GM12874 (cell line): ENCODE measurements at regions not wholly inside any gene's neighbourhood (a gene's known extent, or its start where the extent isn't known, plus 50 kb on each side); places are given as distances from the start of the nearest gene placed in this dataset.

ENCODE experiments used
- CTCF ChIP-seq: IDR thresholded peaks from 2 replicates; pipeline ENCODE4 v1.5.1; 2011; ENCODE audit warnings: low read depth, mild to moderate bottlenecking, control low read depth, low read length, moderate library complexity; ENCODE audit not compliant: insufficient read depth

DNA sequence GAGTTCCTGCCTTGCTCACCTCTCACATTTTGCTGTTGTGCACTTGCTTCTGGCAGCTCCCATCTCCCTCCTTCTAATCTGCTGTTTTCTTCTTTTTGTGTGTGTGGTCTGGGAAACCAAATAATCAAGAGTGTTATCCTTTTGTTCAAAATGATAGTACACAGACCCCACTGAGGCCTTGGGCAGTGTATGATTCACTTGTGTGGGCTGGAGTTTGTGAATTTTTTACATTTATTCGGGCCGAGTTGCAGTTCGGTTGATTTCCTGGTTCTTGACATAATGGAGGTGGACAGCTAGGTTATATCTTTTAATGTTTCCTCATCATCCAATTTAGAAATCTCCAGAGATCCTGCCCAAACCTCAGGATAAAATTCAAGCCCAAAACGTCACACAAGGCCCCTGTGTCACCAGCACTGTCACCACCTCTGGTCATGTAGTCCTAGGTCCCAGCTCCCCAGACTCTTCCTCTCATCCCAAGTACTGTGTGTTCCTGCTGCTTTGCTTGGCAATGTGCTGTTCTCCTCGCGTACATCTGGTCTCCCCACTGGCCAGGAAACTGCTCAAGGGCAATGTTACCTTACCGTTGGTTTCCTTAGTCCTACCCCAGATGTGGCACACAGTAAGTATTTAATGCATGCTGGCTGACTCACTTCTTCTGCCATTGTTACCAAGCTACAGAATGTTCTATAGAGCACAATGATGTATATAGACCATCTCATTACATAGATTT, 55.7 kb upstream of the PHACTR2 start:
- no peak for TF ChIP-seq CTCF

DNA sequence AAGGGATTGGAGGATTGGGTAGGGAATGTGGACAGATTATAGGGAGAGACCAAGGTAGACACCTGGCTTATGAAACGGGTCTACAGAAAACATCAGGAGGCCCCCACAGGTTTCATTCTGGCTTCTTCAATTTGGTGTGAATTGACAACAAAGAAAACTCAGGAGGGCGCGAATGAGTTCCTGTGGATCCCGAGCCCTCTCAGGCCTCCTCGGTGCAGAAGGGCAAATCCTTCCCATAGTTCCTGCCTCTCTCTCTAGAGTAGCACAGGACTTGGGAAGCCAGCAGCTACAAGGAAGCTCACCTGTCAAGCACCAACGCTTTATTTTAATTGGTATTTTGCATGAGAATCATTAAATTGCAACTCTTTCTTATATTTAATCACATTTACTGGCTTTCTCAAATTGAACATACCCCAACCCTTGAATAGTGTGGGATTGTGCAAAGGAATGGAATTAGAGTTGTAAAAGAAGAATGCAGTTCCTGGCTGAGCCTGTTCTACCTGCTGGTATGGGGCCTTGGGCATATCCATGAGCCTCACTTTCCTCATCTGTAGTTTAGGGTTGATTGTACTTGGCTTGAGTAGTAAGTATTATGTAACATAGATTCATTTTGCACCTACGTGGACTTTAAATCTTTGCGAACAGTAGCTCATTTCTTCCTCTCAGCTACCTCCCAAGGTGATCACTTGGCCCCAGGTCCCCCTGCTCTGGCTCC, 56.4 kb upstream of the PHACTR2 start:
- TF ChIP-seq CTCF: no peak

DNA sequence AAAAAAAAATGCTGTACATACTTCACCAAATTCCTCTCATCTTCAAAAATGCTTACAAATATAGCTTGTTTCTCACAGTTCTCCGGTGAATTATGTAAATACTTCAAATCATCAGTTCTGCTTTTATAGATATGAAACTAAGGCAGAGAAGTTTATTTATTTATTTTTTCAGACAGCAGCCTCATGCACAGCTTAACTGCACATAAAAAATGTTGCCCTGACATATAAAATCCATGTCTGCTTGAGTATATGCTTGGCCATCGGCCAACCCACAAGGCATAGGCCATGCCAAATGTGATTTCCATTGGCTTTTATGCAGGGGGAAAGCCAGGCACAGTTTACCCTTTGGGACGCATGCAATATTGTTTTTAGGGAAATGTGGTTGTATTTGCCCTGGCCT, 57.3 kb upstream of the PHACTR2 start:
- TF ChIP-seq CTCF: no peak

DNA sequence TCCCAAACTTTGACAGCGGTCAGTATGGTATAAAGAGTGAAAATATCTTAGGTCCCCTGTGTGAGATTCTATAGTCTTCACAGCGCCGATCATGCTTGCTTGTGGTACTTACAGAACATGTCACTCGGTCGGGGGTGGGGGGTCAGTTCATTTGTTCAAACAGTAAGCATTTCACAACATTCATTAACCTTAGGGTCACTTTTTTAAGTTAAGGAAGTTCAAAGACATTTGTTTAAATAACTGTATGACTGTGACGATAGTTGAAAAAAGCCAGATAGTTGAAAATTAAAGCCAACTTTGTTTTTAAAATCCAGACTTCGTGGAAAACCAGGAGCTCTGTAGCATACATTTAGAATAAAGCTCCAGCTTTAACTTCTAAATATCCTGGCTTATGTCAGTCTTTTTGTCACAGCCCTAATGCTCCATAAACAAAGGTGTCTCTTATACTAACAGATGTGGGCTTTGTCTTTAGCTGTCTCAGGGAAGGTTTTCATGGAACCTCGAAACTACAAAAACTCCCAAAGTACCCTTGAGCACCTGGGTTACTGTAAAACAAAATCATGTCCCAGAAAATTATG, 57.9 kb upstream of the PHACTR2 start:
- no peak for TF ChIP-seq CTCF

DNA sequence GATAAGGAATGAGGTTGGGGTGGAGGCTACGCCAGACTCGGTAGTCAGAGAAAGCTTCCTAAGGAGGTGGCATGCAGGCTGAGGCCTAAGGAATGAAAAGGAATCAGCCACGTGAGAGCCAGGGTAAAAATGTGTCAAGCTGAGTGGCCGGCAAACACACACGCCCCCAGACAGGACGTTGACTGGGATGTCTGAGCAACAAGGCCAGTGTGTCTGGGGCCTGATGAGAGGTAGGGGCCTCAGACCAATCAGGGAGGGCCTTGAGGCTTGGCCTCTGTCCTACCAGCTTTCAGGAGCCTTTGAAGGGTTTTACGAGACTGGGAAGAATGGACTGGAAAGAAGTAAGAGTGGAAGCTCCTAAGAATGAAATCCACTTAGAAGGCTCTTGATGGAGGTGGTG, 61.0 kb upstream of the PHACTR2 start:
- no peak for TF ChIP-seq CTCF

DNA sequence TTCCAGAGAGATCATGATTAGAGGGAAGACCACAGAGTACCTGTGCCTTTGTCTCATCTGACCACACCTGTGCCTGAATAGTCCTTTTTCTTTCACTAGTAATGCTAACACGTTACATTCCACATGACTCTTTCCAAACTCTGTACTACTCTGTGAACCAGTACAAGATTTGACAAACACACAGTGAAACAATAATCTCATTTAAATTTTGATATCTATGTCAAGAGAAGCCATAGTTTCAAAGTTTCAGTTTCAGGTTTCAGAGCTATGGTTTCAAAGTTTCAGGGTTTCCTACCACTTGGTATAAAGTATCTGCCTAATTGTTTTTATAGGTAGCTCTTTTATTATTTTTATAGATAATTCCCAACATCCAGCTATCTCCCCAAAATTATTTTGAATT, 62.0 kb upstream of the PHACTR2 start:
- no peak for TF ChIP-seq CTCF

- no peak for TF ChIP-seq CTCF
These were observed 63.5 kb upstream of the PHACTR2 start for GRCh38 chr6:143614235-143614634.
